ENCODE measurements at regions not wholly inside any gene's neighbourhood (a gene's known extent, or its start where the extent isn't known, plus 50 kb on each side); places are given as distances from the start of the nearest gene placed in this dataset.

DNA sequence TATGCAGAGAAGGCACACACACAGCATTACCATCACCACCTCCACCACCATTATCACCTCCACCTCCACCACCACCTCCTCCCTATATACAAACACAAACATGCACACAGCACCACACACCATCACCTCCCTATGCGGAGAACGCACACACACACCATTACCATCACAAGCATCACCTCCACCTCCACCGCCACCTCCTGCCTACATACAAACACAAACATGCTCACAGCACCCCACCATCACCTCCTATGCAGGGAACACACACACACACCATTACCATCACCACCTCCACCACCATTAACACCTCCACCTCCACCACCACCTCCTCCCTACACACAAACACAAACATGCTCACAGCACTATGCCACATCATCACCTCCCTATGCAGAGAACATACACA lies 236.5 kb upstream of the AFDN start:
- DNase-seq (ENCODE audit: extremely low spot score): no peak
- ChIA-PET CTCF (no interaction called here), POLR2A (no interaction called here)

More for the DNA sequence above, 236.5 kb upstream of the AFDN start:
- TF ChIP-seq TARDBP (IDR thresholded peaks at IDR 0.05) (no peak), FOXM1 (IDR thresholded peaks at IDR 0.05; ENCODE audit: borderline replicate concordance) (no peak), LEF1 (IDR thresholded peaks at IDR 0.05; ENCODE audit: borderline replicate concordance) (no peak), L3MBTL2 (conservative IDR thresholded peaks at IDR 0.05) (no peak), HDGF (IDR thresholded peaks at IDR 0.05; ENCODE audit: borderline replicate concordance) (no peak), SUZ12 (IDR thresholded peaks at IDR 0.05) (no peak), FOXK2 (IDR thresholded peaks at IDR 0.05) (no peak), PKNOX1 (IDR thresholded peaks at IDR 0.05) (no peak), SP1 (IDR thresholded peaks at IDR 0.05) (no peak), FOXA1 (IDR thresholded peaks at IDR 0.05) (no peak), ELF4 (IDR thresholded peaks at IDR 0.05) (no peak)

Data from HEK293T (cell line).